Mucosa of descending colon (tissue), 3 donors: ENCODE measurements at regions not wholly inside any gene's neighbourhood (a gene's known extent, or its start where the extent isn't known, plus 50 kb on each side); places are given as distances from the start of the nearest gene placed in this dataset.
"Not testable (repeated sequence)": the region's sequence is repeated elsewhere in the genome, so short reads cannot be mapped to it uniquely, and the experiment has no call there.

Experiments used
- ATAC-seq: fragments of 200-7000 bp; cut with Tn5 transposase; one replicate; pipeline ENCODE4 v1.9.1; 2020; ENCODE audit warnings: mild to moderate bottlenecking, moderate library complexity
- DNase-seq, 3 donors: peaks; one replicate each; pipeline ENCODE4 v3.0.0-alpha.2; 2020
- H3K36me3 ChIP-seq: fragments of 200-600 bp; one replicate; pipeline ENCODE4 v1.8.0; 2021; ENCODE audit warnings: low read depth, mild to moderate bottlenecking
- H3K4me1 ChIP-seq: fragments of 200-600 bp; one replicate; pipeline ENCODE4 v1.8.0; 2021; ENCODE audit warnings: low read depth, mild to moderate bottlenecking
- H3K4me3 ChIP-seq: fragments of 200-600 bp; one replicate; pipeline ENCODE4 v1.8.0; 2021; ENCODE audit warnings: mild to moderate bottlenecking
- H3K9me3 ChIP-seq: fragments of 200-600 bp; one replicate; pipeline ENCODE4 v1.8.0; 2021; ENCODE audit warnings: mild to moderate bottlenecking
- CTCF ChIP-seq: fragments of 200-600 bp; IDR thresholded peaks from one replicate; pipeline ENCODE4 v1.8.0; 2022; ENCODE audit warnings: antibody characterized with exemption, mild to moderate bottlenecking
- intact Hi-C, 2 donors: fragments of 100-400 bp; cut with DNase I in 1 of 2; cut with micrococcal nuclease in 1 of 2; formaldehyde crosslinking; loops; one replicate each; pipeline versions ENCODE4 v1.11.0 to v1.11.1; 2022; cut with DNase I, micrococcal nuclease
- donor health status: DM: no; HTN: no; CAD: no; lungs with moderate emphysema.
- donor health status: DM: no; HTN: no; CAD: no.
- donor health status: DM: no; HTN: yes; CAD: no.

DNA sequence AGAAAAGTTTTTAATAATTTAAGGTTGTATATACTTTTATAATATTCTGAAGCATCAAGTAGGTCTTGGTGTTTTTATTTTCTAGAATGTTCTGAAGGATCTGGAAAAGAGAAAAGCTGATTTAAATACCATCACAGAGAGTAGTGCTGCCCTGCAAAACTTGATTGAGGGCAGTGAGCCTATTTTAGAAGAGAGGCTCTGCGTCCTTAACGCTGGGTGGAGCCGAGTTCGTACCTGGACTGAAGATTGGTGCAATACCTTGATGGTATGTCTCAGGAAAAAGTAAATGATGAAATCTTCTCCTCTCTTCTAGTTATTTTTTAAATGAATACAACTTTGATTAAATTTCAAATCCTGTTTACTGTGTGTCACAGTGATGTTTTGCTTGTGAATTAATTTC, 225.7 kb downstream of the UTRN start:
- intact Hi-C loops = no loop called here
- Histone ChIP-seq H3K36me3 (no peaks in the 10 kb centered on the region), H3K4me1 (no peaks in the 10 kb centered on the region), H3K4me3 (no peak overlapping the region), H3K9me3 (no peaks in the 10 kb centered on the region)
- DNase-seq = no peak
- TF ChIP-seq CTCF = no peak
- ATAC-seq = no peak

- intact Hi-C loops = no loop called here
- no peak for TF ChIP-seq CTCF
- no peak for DNase-seq
- no peaks in the 10 kb centered on the region for H3K36me3 ChIP-seq
- no peak overlapping the region for H3K4me3 ChIP-seq
- no peaks in the 10 kb centered on the region for H3K9me3 ChIP-seq
- ATAC-seq = no peak
- H3K4me1 ChIP-seq = no peaks in the 10 kb centered on the region
Measured at GRCh38 chr6:144515761-144516160, 230.6 kb downstream of the UTRN start.

DNA sequence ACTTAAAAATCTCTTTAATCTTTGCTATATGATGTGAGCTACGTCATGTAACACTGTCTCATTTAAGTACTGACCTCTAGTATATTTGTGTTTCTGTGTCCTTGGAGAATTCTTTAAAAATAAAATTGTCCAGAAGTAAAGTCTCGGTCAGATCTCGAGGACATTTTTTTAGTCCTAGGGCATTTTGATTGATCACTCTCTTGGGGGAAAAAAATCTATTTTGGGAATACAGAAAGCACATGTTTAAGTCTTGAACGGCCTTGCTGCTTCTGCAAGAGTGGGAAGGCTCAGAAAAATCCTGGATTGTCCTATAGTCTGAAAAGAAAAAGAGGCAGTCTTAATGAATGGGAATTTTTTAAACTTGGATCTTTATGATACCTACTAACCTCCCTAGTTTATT, 234.3 kb downstream of the UTRN start:
- intact Hi-C loops = no loop called here
- Histone ChIP-seq H3K4me1 (no peaks in the 10 kb centered on the region), H3K36me3 (no peaks in the 10 kb centered on the region), H3K4me3 (no peak overlapping the region), H3K9me3 (no peaks in the 10 kb centered on the region)
- no peak for ATAC-seq
- no peak for TF ChIP-seq CTCF
- no peak for DNase-seq

DNA sequence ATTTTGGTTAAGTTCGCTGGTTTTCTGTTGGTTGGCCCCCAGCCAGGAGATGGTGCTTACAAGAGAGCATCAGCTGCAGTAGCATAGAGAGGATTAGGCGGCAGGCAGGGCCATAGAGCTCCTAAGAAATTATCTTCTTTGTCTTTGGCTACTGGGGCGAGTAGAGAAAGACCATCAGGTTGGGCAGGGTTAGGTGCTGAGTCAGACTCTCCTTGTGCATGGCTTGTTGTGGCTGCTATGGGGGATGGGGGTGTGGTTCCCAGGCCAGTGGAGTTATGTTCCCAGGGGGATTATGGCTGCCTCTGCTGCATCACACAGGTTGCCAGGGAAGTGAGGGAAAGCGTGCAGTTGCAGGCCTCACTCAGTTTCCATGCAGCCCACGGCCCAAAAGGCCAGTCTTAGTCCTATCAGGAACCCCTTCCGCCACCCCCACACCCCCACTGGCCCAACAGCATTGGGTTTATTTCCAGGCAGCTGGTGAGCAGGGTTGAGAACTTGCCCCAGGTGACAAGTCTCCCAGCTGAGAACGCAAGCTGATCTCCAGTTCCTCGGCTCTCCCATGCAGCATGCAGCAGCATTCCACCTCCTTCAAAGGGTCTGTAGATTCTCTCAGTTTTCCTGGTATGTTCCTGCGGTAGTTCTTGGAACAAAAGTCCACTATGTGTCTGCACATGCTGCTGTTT, 243.7 kb downstream of the UTRN start:
- H3K36me3 ChIP-seq = no peaks in the 10 kb centered on the region
- intact Hi-C loops = no loop called here
- no peak for DNase-seq
- no peak for ATAC-seq
- no peak overlapping the region for H3K4me3 ChIP-seq
- no peaks in the 10 kb centered on the region for H3K9me3 ChIP-seq
- H3K4me1 ChIP-seq = no peaks in the 10 kb centered on the region
- no peak for TF ChIP-seq CTCF

GRCh38 chr6:144530118-144530517, 245.0 kb downstream of the UTRN start:
- DNase-seq (no peak), ATAC-seq (no peak)
- TF ChIP-seq CTCF = no peak
- Histone ChIP-seq H3K4me1 (no peaks in the 10 kb centered on the region), H3K4me3 (no peak overlapping the region), H3K36me3 (no peaks in the 10 kb centered on the region), H3K9me3 (no peaks in the 10 kb centered on the region)
- intact Hi-C loops = no loop called here

DNA sequence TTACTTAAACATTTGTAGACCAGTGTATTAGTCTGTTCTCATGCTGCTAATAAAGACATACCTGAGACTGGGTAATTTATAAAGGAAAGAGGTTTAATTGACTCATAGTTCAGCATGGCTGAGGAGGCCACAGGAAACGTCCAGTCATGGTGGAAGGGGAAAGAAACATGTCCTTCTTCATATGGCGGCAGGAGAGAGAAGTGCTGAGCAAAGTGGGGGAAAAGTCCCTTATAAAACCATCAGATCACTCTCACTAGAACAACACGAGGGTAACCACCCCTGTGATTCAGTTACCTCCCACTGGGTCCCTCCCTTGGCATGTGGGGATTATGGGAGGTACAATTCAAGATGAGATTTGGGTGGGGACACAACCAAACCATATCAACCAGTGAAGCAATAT, 247.1 kb downstream of the UTRN start:
- ATAC-seq, H3K4me3 ChIP-seq, intact Hi-C loops, DNase-seq, H3K36me3 ChIP-seq, H3K9me3 ChIP-seq, H3K4me1 ChIP-seq: not testable (repeated sequence)
